ENCODE measurements at regions not wholly inside any gene's neighbourhood (a gene's known extent, or its start where the extent isn't known, plus 50 kb on each side); places are given as distances from the start of the nearest gene placed in this dataset.

GRCh38 chr2:75810611-75811330 is 100.1 kb upstream of the GCFC2 start:
- Histone ChIP-seq H3K4me3 (replicated peaks in 1 of 3; ENCODE audit: low read depth in 2 of 3, low read length in 3 of 3) (no peak overlapping the region), H3K4me1 (ENCODE audit: control insufficient read depth in 1 of 2, insufficient read depth in 2 of 2, low read length in 2 of 2) (no peaks in the 10 kb centered on the region), H3K4me2 (replicated peaks; ENCODE audit: extremely low read depth, low read length, poor library complexity, severe bottlenecking) (no peak overlapping the region), H3K9me3 (replicated peaks in 1 of 2; ENCODE audit: control insufficient read depth in 1 of 2, insufficient read depth in 1 of 2, low read length in 2 of 2) (no peaks in the 10 kb centered on the region), H3K27ac (ENCODE audit: low read depth in 1 of 2, low read length in 2 of 2) (no peak overlapping the region), H2AFZ (ENCODE audit: insufficient read depth, low read depth, low read length, poor library complexity, severe bottlenecking) (no peak overlapping the region), H3K79me2 (ENCODE audit: insufficient read depth, low read length) (no peaks in the 10 kb centered on the region), H3K27me3 (ENCODE audit: control insufficient read depth in 2 of 2, insufficient read depth in 2 of 2, low read length in 2 of 2) (no peaks in the 10 kb centered on the region), H3K9ac (ENCODE audit: insufficient read depth, low read length, poor library complexity, severe bottlenecking) (no peak overlapping the region), H3K36me3 (replicated peaks in 1 of 2; ENCODE audit: control insufficient read depth in 1 of 2, insufficient read depth in 2 of 2, low read length in 2 of 2) (no peaks in the 10 kb centered on the region), H4K20me1 (ENCODE audit: insufficient read depth, low read length) (no peaks in the 10 kb centered on the region)
- Mint-ChIP-seq H3K27ac (no peak overlapping the region), H3K9me3 (peaks cover 0 to 10% (median 2%) of the 10 kb centered on the region in 7 donors), H3K4me1 (no peaks in the 10 kb centered on the region), H3K27me3 (ENCODE audit: low read depth in 3 of 3) (no peaks in the 10 kb centered on the region), H3K4me3 (no peak overlapping the region), H3K36me3 (no peaks in the 10 kb centered on the region)
- DNase-seq, result no peak
- 80% methylated on average over 4 of the region's 6 CpGs for WGBS (ENCODE audit: insufficient coverage)
- TF ChIP-seq CTCF (IDR thresholded peaks at IDR 0.05), result no peak
- intact Hi-C loops (cut with micrococcal nuclease), result no loop called here

- no peaks in the 10 kb centered on the region for H3K79me2 ChIP-seq (ENCODE audit: insufficient read depth, low read length)
- Mint-ChIP-seq H3K4me3 (no peak overlapping the region), H3K4me1 (no peaks in the 10 kb centered on the region), H3K27me3 (ENCODE audit: low read depth in 3 of 3) (no peaks in the 10 kb centered on the region), H3K27ac (no peak overlapping the region), H3K36me3 (no peaks in the 10 kb centered on the region), H3K9me3 (peaks cover 0 to 13% (median 3%) of the 10 kb centered on the region in 7 donors)
- no peaks in the 10 kb centered on the region for H3K36me3 ChIP-seq (replicated peaks in 1 of 2; ENCODE audit: control insufficient read depth in 1 of 2, insufficient read depth in 2 of 2, low read length in 2 of 2)
- no peak overlapping the region for H3K9ac ChIP-seq (ENCODE audit: insufficient read depth, low read length, poor library complexity, severe bottlenecking)
- TF ChIP-seq CTCF (IDR thresholded peaks at IDR 0.05), result no peak
- no peak overlapping the region for H3K4me3 ChIP-seq (replicated peaks in 1 of 3; ENCODE audit: low read depth in 2 of 3, low read length in 3 of 3)
- WGBS (ENCODE audit: insufficient coverage), result 40% methylated on average over 1 of the region's 4 CpGs
- no peak overlapping the region for H3K4me2 ChIP-seq (replicated peaks; ENCODE audit: extremely low read depth, low read length, poor library complexity, severe bottlenecking)
- no peaks in the 10 kb centered on the region for H4K20me1 ChIP-seq (ENCODE audit: insufficient read depth, low read length)
- no peak overlapping the region for H3K27ac ChIP-seq (ENCODE audit: low read depth in 1 of 2, low read length in 2 of 2)
- no peak overlapping the region for H2AFZ ChIP-seq (ENCODE audit: insufficient read depth, low read depth, low read length, poor library complexity, severe bottlenecking)
- no peaks in the 10 kb centered on the region for H3K27me3 ChIP-seq (ENCODE audit: control insufficient read depth in 2 of 2, insufficient read depth in 2 of 2, low read length in 2 of 2)
- H3K4me1 ChIP-seq (ENCODE audit: control insufficient read depth in 1 of 2, insufficient read depth in 2 of 2, low read length in 2 of 2), result no peaks in the 10 kb centered on the region
- intact Hi-C loops (cut with micrococcal nuclease), result no loop called here
- DNase-seq, result no peak
- H3K9me3 ChIP-seq (replicated peaks in 1 of 2; ENCODE audit: control insufficient read depth in 1 of 2, insufficient read depth in 1 of 2, low read length in 2 of 2), result peaks cover 0 to 4% of the 10 kb centered on the region in 2 donors
These were observed 98.2 kb upstream of the GCFC2 start for GRCh38 chr2:75808793-75809535.
